Osteoblast (primary cell): ENCODE measurements at regions not wholly inside any gene's neighbourhood (a gene's known extent, or its start where the extent isn't known, plus 50 kb on each side); places are given as distances from the start of the nearest gene placed in this dataset.
A peak's percentile ranks its signal among the peaks of the same experiment; 100 is the strongest.

Experiments used
- DNase-seq: peaks from one replicate; pipeline ENCODE4 v3.0.0; 2011; ENCODE audit warnings: low spot score, mixed read lengths; ENCODE audit not compliant: insufficient read length; ENCODE audit errors: missing footprints
- H2AFZ ChIP-seq: 2 replicates; pipeline ENCODE4 v1.6.0; 2011; ENCODE audit warnings: mild to moderate bottlenecking, low read length
- H3K27ac ChIP-seq: 2 replicates; pipeline ENCODE4 v1.5.1; 2011; ENCODE audit warnings: mild to moderate bottlenecking, low read depth, low read length, moderate library complexity
- H3K27me3 ChIP-seq: 2 replicates; pipeline ENCODE4 v1.6.0; 2012; ENCODE audit warnings: mild to moderate bottlenecking, control low read depth, inconsistent platforms, low read length, moderate library complexity; ENCODE audit not compliant: insufficient read depth
- H3K36me3 ChIP-seq: 2 replicates; pipeline ENCODE4 v1.5.1; 2011; ENCODE audit warnings: mild to moderate bottlenecking, low read length, control low read depth, moderate library complexity; ENCODE audit not compliant: insufficient read depth
- H3K4me1 ChIP-seq: 2 replicates; pipeline ENCODE4 v1.5.1; 2011; ENCODE audit warnings: mild to moderate bottlenecking, low read length, control low read depth, moderate library complexity; ENCODE audit not compliant: insufficient read depth
- H3K4me2 ChIP-seq: 2 replicates; pipeline ENCODE4 v1.6.0; 2011; ENCODE audit warnings: mild to moderate bottlenecking, low read length; ENCODE audit not compliant: insufficient read depth
- H3K4me3 ChIP-seq: fragments of 200-600 bp; sonication (generic); 3 replicates; pipeline ENCODE4 v1.5.1; 2012; ENCODE audit warnings: mild to moderate bottlenecking, low read length, inconsistent platforms; ENCODE audit not compliant: insufficient read depth
- H3K79me2 ChIP-seq: 2 replicates; pipeline ENCODE4 v1.6.0; 2012; ENCODE audit warnings: mild to moderate bottlenecking, low read length, control low read depth, inconsistent platforms; ENCODE audit not compliant: insufficient read depth
- H3K9me3 ChIP-seq: 2 replicates; pipeline ENCODE4 v1.5.1; 2011; ENCODE audit warnings: low read depth, low read length, control low read depth
- H4K20me1 ChIP-seq: 2 replicates; pipeline ENCODE4 v1.6.0; 2012; ENCODE audit warnings: mild to moderate bottlenecking, low read length, control low read depth; ENCODE audit not compliant: insufficient read depth
- TF ChIP-seq, protein P1 (sequence below): IDR thresholded peaks from 2 replicates; pipeline ENCODE4 v1.5.1; 2011; ENCODE audit warnings: mild to moderate bottlenecking, low read depth, low read length, moderate library complexity; ENCODE audit errors: extremely low read depth

DNA sequence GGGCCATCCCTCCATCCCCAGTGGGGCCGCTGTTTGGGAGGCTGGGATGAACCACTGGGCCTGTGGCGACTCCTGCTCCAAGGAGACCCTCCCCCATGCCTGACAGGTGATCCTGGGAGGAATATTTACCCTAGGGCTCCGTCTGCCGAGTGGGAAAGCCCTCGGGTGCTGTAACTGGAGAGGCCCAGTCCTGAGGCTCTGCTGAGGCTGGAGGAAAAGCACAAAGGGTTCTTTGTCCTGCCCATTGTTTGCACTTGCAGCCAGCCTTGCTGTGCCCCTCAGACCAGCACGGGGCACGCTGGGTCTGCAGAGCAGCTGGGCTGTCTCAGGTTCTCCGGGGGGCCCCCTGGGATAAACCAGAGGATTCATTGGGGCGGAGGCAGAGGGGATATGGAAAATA, 321.1 kb downstream of the MN1 start:
- TF ChIP-seq, protein P1, sequence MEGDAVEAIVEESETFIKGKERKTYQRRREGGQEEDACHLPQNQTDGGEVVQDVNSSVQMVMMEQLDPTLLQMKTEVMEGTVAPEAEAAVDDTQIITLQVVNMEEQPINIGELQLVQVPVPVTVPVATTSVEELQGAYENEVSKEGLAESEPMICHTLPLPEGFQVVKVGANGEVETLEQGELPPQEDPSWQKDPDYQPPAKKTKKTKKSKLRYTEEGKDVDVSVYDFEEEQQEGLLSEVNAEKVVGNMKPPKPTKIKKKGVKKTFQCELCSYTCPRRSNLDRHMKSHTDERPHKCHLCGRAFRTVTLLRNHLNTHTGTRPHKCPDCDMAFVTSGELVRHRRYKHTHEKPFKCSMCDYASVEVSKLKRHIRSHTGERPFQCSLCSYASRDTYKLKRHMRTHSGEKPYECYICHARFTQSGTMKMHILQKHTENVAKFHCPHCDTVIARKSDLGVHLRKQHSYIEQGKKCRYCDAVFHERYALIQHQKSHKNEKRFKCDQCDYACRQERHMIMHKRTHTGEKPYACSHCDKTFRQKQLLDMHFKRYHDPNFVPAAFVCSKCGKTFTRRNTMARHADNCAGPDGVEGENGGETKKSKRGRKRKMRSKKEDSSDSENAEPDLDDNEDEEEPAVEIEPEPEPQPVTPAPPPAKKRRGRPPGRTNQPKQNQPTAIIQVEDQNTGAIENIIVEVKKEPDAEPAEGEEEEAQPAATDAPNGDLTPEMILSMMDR = no peak
- H3K9me3 ChIP-seq = no peaks in the 10 kb centered on the region
- H3K27me3 ChIP-seq = peaks cover 5% of the 10 kb centered on the region
- H3K79me2 ChIP-seq = no peaks in the 10 kb centered on the region
- no peaks in the 10 kb centered on the region for H4K20me1 ChIP-seq
- H3K36me3 ChIP-seq = no peaks in the 10 kb centered on the region
- DNase-seq = no peak
- peaks cover 14% of the 10 kb centered on the region for H3K4me1 ChIP-seq
- H3K4me3 ChIP-seq = no peak overlapping the region
- no peak overlapping the region for H2AFZ ChIP-seq
- no peak overlapping the region for H3K27ac ChIP-seq
- H3K4me2 ChIP-seq = no peak overlapping the region

DNA sequence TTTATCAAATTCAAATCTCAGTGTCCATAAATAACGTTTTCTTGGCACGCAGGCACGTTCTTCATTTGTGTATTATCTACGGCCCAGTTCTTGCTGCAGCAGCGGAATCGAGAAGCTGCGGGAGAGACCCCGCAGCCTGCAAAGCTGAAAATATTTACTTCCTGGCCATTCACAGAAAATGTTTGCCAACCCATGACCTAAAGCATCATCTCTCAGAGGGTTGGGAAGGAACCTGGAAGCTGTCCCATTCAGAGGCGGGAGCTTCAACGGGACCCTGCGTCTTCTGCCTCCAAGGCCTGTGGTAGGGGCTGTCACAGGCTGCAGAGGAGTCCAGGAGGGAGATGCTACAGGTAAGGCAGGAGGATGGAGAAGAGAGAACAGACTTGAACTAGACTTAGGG, 319.2 kb downstream of the MN1 start:
- H3K4me2 ChIP-seq = no peak overlapping the region
- no peaks in the 10 kb centered on the region for H3K9me3 ChIP-seq
- H3K4me1 ChIP-seq = no peaks in the 10 kb centered on the region
- H3K4me3 ChIP-seq = no peak overlapping the region
- H4K20me1 ChIP-seq = no peaks in the 10 kb centered on the region
- H3K79me2 ChIP-seq = no peaks in the 10 kb centered on the region
- peaks cover 5% of the 10 kb centered on the region for H3K27me3 ChIP-seq
- peak; percentile 62 for DNase-seq
- no peak overlapping the region for H3K27ac ChIP-seq
- no peaks in the 10 kb centered on the region for H3K36me3 ChIP-seq
- no peak overlapping the region for H2AFZ ChIP-seq
- TF ChIP-seq, protein P1 = no peak

DNA sequence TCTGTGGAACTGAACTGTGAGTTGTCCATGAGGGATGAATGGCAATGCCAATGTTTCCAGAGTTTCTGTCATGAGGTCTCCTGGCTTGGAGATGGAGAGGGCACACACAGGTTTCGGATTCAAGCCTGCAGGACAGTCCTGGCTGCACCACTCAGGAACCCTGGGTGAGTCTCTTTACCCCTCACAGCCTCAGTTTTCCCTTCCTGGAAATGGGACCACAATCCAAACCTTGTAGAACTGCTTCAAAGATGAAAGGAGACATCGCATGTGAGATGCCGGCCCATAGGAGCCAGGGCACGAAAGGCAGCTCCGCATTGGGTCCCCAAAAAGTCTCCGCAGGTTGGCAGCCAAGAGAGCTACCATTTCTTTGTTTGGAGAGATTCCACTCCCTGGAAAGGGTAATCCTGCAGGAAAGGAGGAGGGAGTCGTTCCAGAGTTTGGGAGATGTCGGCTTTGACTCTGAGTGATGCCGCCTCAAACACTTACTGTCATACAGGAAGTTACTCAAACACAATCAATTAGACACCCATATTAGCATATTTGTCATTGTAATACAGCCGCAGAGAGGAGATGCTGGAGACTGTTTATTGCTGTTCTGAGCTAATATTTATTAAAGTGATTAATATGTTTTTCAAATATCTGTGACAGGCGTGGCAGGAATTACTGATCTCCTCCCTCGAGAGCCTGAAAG, 318.3 kb downstream of the MN1 start:
- Histone ChIP-seq H4K20me1 (no peaks in the 10 kb centered on the region), H3K4me2 (no peak overlapping the region), H3K4me3 (no peak overlapping the region), H3K4me1 (peaks cover 7% of the 10 kb centered on the region), H2AFZ (no peak overlapping the region), H3K27ac (no peak overlapping the region), H3K9me3 (no peaks in the 10 kb centered on the region), H3K79me2 (no peaks in the 10 kb centered on the region), H3K36me3 (no peaks in the 10 kb centered on the region), H3K27me3 (peaks cover 5% of the 10 kb centered on the region)
- DNase-seq = no peak
- TF ChIP-seq, protein P1 = no peak

DNA sequence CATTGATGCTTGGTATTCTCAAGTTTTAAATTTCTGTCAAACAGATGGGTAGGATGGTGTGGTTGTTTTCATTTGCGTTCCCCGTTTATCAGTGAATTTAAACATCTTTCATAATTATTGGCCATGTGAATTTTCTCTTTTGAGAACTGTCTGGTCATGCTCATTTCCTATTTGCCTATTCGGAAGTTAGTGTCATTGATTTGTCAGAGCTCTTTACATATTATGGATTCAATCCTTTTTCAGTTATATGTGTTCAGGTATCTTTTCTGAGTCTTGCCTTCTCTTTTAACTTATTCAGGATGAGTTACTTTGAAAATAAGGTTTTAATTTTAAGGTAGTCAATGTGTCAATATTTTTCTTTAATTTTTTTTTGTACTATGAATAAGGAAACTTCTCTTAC, 315.7 kb downstream of the MN1 start:
- Histone ChIP-seq H3K9me3 (no peaks in the 10 kb centered on the region), H3K27ac (no peak overlapping the region), H3K4me1 (peaks cover 21% of the 10 kb centered on the region), H3K27me3 (peaks cover 5% of the 10 kb centered on the region), H3K36me3 (no peaks in the 10 kb centered on the region), H3K4me3 (no peak overlapping the region), H3K4me2 (no peak overlapping the region), H3K79me2 (no peaks in the 10 kb centered on the region), H2AFZ (no peak overlapping the region), H4K20me1 (no peaks in the 10 kb centered on the region)
- TF ChIP-seq, protein P1 = no peak
- no peak for DNase-seq
